SK-N-MC (cell line): ENCODE measurements at regions not wholly inside any gene's neighbourhood (a gene's known extent, or its start where the extent isn't known, plus 50 kb on each side); places are given as distances from the start of the nearest gene placed in this dataset.

Experiments
- EZH2 ChIP-seq: fragments of 200-600 bp; sonication (generic); IDR thresholded peaks from one replicate; pipeline ENCODE4 v1.6.1; 2017; ENCODE audit warnings: antibody characterized with exemption
- FOXP2 ChIP-seq: optimal IDR thresholded peaks from 2 replicates; pipeline ENCODE3; 2011; ENCODE audit warnings: mild to moderate bottlenecking, moderate library complexity; ENCODE audit not compliant: insufficient read depth; ENCODE audit errors: extremely low read length, control extremely low read depth
- POLR2AphosphoS5 ChIP-seq: IDR thresholded peaks from 2 replicates; pipeline ENCODE4 v1.6.1; 2012; ENCODE audit warnings: mild to moderate bottlenecking, low read depth, low read length, borderline replicate concordance

DNA sequence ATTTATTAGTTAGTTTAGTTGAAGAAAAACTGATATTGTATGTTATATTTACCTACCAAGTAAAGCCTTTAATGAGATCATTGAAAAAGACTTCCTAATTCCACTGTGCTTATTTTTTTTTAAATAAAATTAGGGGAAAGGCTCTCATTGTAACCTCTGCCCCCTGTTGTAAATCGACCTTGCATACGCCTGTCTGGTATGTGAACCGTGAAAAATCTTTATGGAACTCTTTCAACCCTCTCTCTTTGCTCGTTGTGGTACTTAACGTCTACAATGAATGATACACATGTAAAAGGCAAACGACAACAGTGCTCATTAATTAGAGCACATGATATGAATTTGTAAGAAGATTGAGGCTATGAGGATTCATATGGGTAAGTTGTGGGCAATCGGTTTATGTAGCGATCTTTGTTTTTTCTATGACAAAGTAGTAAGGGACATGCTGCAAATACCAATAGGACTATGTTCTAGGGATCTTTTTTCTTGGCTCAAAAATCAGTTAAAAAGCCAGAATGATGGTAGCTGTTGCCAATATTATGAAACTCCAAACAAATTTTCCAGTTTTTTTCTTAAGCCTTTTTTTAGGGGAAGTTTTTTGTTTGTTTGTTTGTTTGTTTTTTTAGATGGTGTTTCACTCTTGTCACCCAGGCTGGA, 119.0 kb upstream of the MCHR2 start:
- TF ChIP-seq EZH2 (no peak), POLR2AphosphoS5 (no peak), FOXP2 (no peak)
